ENCODE measurements at regions not wholly inside any gene's neighbourhood (a gene's known extent, or its start where the extent isn't known, plus 50 kb on each side); places are given as distances from the start of the nearest gene placed in this dataset.

DNA sequence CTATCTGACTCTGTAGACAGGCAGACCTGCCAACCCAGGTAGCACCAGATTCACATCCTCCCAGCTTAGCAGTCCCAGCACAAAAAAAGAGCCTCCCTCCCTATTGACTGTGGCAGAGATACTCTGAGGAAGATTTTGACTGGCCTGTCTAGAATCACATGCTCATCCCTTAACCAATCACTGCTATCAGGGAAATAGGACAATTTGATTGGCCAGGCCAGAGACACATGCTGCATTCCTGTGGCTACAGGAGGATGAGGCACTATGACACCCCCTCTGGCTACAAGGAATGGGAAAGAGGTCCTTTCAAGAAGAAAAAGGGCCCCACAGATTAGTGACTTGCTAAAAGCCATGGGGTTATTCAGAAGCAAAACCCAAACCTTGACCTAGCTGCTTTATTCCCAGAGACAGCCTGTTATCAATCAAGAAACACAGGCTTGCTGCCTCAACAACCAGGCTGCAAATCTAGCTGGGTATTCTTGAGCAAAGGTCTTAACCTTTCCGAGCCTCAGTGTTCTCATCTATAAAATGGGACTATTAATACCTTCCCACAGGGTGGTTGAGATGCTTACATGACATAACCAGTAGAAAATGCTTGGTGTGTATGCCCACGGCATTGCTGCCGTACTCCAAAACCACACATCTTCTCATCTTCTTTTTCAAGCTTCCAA, 147.6 kb downstream of the BCOR start:
- Histone ChIP-seq H3K9ac (ENCODE audit: low read length) (no peak overlapping the region), H3K9me2 (ENCODE audit: insufficient read depth, low read length) (no peaks in the 10 kb centered on the region), H3K79me2 (replicated peaks; ENCODE audit: insufficient read depth, low read length) (no peaks in the 10 kb centered on the region), H2AFZ (ENCODE audit: low read depth, low read length) (no peak overlapping the region), H3K27ac (ENCODE audit: low read length) (no peak overlapping the region), H3F3A (ENCODE audit: insufficient read depth, low read length, poor library complexity, severe bottlenecking) (no peaks in the 10 kb centered on the region), H4K20me1 (ENCODE audit: insufficient read depth) (no peaks in the 10 kb centered on the region), H3K4me3 (ENCODE audit: low read length) (no peak overlapping the region), H3K27me3 (ENCODE audit: insufficient read depth, low read depth, low read length) (no peaks in the 10 kb centered on the region), H3K36me3 (ENCODE audit: insufficient read depth, low read length) (no peaks in the 10 kb centered on the region), H3K9me3 (ENCODE audit: low read length) (no peaks in the 10 kb centered on the region), H3K4me2 (ENCODE audit: low read length) (no peak overlapping the region)
- TF ChIP-seq, protein P1, sequence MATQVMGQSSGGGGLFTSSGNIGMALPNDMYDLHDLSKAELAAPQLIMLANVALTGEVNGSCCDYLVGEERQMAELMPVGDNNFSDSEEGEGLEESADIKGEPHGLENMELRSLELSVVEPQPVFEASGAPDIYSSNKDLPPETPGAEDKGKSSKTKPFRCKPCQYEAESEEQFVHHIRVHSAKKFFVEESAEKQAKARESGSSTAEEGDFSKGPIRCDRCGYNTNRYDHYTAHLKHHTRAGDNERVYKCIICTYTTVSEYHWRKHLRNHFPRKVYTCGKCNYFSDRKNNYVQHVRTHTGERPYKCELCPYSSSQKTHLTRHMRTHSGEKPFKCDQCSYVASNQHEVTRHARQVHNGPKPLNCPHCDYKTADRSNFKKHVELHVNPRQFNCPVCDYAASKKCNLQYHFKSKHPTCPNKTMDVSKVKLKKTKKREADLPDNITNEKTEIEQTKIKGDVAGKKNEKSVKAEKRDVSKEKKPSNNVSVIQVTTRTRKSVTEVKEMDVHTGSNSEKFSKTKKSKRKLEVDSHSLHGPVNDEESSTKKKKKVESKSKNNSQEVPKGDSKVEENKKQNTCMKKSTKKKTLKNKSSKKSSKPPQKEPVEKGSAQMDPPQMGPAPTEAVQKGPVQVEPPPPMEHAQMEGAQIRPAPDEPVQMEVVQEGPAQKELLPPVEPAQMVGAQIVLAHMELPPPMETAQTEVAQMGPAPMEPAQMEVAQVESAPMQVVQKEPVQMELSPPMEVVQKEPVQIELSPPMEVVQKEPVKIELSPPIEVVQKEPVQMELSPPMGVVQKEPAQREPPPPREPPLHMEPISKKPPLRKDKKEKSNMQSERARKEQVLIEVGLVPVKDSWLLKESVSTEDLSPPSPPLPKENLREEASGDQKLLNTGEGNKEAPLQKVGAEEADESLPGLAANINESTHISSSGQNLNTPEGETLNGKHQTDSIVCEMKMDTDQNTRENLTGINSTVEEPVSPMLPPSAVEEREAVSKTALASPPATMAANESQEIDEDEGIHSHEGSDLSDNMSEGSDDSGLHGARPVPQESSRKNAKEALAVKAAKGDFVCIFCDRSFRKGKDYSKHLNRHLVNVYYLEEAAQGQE (IDR thresholded peaks at IDR 0.05; ENCODE audit: borderline replicate concordance) = no peak
- no peak for TF ChIP-seq SMC3 (conservative IDR thresholded peaks at IDR 0.05; ENCODE audit: poor library complexity)

DNA sequence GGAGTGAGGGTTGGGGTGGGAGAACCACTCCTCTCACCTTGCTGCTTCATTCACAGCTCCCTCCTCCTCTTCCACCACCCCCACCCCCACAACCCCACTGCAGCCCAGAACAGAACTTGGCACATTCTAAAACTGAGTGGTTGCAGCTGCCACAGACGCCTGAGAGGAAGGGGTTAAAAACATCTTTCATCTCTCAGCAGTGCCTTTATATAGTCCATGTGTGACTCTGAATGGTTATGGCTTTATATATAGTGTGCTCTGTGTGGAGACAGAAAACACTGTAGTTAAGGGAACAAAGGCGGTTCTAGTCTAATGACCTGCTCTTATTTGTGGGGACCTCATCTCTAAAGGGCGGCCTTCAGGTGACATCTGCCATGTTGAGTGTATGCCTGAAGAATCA, 144.8 kb downstream of the BCOR start:
- no peaks in the 10 kb centered on the region for H3K27me3 ChIP-seq (ENCODE audit: insufficient read depth, low read depth, low read length)
- H3K79me2 ChIP-seq (replicated peaks; ENCODE audit: insufficient read depth, low read length) = no peaks in the 10 kb centered on the region
- no peaks in the 10 kb centered on the region for H3F3A ChIP-seq (ENCODE audit: insufficient read depth, low read length, poor library complexity, severe bottlenecking)
- H3K27ac ChIP-seq (ENCODE audit: low read length) = no peak overlapping the region
- TF ChIP-seq RAD21 (conservative IDR thresholded peaks at IDR 0.05) = no peak
- TF ChIP-seq, protein P1 (IDR thresholded peaks at IDR 0.05; ENCODE audit: borderline replicate concordance) = no peak
- no peak for TF ChIP-seq MXI1 (conservative IDR thresholded peaks at IDR 0.05; ENCODE audit: poor library complexity, severe bottlenecking)
- TF ChIP-seq EZH2 (IDR thresholded peaks at IDR 0.05; ENCODE audit: borderline replicate concordance, insufficient read depth, low read length, poor library complexity, severe bottlenecking) = no peak
- H3K4me3 ChIP-seq (ENCODE audit: low read length) = no peak overlapping the region
- no peaks in the 10 kb centered on the region for H3K9me2 ChIP-seq (ENCODE audit: insufficient read depth, low read length)
- H3K9ac ChIP-seq (ENCODE audit: low read length) = no peak overlapping the region
- no peaks in the 10 kb centered on the region for H3K36me3 ChIP-seq (ENCODE audit: insufficient read depth, low read length)
- H4K20me1 ChIP-seq (ENCODE audit: insufficient read depth) = no peaks in the 10 kb centered on the region
- no peak overlapping the region for H2AFZ ChIP-seq (ENCODE audit: low read depth, low read length)
- no peak overlapping the region for H3K4me2 ChIP-seq (ENCODE audit: low read length)
- no peaks in the 10 kb centered on the region for H3K9me3 ChIP-seq (ENCODE audit: low read length)

DNA sequence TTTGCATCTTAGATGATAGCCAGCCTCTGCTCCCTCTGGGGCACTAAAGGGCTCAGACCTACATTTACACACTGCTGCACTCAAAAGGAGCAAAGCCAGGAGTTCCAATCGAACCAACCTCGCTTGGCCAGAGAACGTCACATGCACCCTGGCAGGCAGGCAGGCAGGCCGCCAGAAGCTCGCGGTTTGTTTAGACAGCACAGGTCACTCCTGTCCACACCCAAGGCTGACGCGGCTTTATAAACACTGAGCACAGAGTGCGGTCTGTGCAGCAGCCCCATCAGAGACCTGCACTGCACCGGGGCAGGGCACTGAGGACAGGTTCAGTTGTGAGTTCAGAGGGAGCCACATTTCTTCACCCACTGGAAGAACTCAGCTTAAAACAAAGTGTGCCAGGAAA, 143.9 kb downstream of the BCOR start:
- no peak overlapping the region for H3K4me3 ChIP-seq (ENCODE audit: low read length)
- no peak overlapping the region for H3K4me2 ChIP-seq (ENCODE audit: low read length)
- no peaks in the 10 kb centered on the region for H3K9me3 ChIP-seq (ENCODE audit: low read length)
- no peak overlapping the region for H3K9ac ChIP-seq (ENCODE audit: low read length)
- no peak overlapping the region for H2AFZ ChIP-seq (ENCODE audit: low read depth, low read length)
- H3K27ac ChIP-seq (ENCODE audit: low read length) = no peak overlapping the region
- no peaks in the 10 kb centered on the region for H4K20me1 ChIP-seq (ENCODE audit: insufficient read depth)
- H3K9me2 ChIP-seq (ENCODE audit: insufficient read depth, low read length) = no peaks in the 10 kb centered on the region
- H3K79me2 ChIP-seq (replicated peaks; ENCODE audit: insufficient read depth, low read length) = no peaks in the 10 kb centered on the region
- no peaks in the 10 kb centered on the region for H3K27me3 ChIP-seq (ENCODE audit: insufficient read depth, low read depth, low read length)
- H3F3A ChIP-seq (ENCODE audit: insufficient read depth, low read length, poor library complexity, severe bottlenecking) = no peaks in the 10 kb centered on the region
- H3K36me3 ChIP-seq (ENCODE audit: insufficient read depth, low read length) = no peaks in the 10 kb centered on the region
- TF ChIP-seq EZH2 (IDR thresholded peaks at IDR 0.05; ENCODE audit: borderline replicate concordance, insufficient read depth, low read length, poor library complexity, severe bottlenecking) (no peak), TAF1 (IDR thresholded peaks at IDR 0.05; ENCODE audit: low read depth) (no peak), RAD21 (conservative IDR thresholded peaks at IDR 0.05) (no peak), MXI1 (conservative IDR thresholded peaks at IDR 0.05; ENCODE audit: poor library complexity, severe bottlenecking) (no peak), POLR2AphosphoS5 (IDR thresholded peaks at IDR 0.05) (no peak), EP300 (conservative IDR thresholded peaks at IDR 0.05; ENCODE audit: poor library complexity, severe bottlenecking) (no peak)
- TF ChIP-seq, protein P1 (IDR thresholded peaks at IDR 0.05; ENCODE audit: borderline replicate concordance) = no peak
- TF ChIP-seq, protein P2, sequence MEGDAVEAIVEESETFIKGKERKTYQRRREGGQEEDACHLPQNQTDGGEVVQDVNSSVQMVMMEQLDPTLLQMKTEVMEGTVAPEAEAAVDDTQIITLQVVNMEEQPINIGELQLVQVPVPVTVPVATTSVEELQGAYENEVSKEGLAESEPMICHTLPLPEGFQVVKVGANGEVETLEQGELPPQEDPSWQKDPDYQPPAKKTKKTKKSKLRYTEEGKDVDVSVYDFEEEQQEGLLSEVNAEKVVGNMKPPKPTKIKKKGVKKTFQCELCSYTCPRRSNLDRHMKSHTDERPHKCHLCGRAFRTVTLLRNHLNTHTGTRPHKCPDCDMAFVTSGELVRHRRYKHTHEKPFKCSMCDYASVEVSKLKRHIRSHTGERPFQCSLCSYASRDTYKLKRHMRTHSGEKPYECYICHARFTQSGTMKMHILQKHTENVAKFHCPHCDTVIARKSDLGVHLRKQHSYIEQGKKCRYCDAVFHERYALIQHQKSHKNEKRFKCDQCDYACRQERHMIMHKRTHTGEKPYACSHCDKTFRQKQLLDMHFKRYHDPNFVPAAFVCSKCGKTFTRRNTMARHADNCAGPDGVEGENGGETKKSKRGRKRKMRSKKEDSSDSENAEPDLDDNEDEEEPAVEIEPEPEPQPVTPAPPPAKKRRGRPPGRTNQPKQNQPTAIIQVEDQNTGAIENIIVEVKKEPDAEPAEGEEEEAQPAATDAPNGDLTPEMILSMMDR (IDR thresholded peaks at IDR 0.05; ENCODE audit: poor library complexity, severe bottlenecking) = no peak
